SU-DHL-6 (cell line): ENCODE measurements at regions not wholly inside any gene's neighbourhood (a gene's known extent, or its start where the extent isn't known, plus 50 kb on each side); places are given as distances from the start of the nearest gene placed in this dataset.

ENCODE experiments used
- H2AFZ ChIP-seq: fragments of 200-600 bp; sonication (generic); 2 replicates; pipeline ENCODE4 v1.6.1; 2014; ENCODE audit warnings: low read depth, mild to moderate bottlenecking, moderate library complexity, mixed read lengths, antibody characterized with exemption, low read length; ENCODE audit not compliant: severe bottlenecking
- H3F3A ChIP-seq: fragments of 200-600 bp; shearing (Covaris generic); 2 replicates; pipeline ENCODE4 v1.6.0; 2016; ENCODE audit warnings: antibody characterized with exemption, mild to moderate bottlenecking; ENCODE audit not compliant: insufficient read depth
- H3K27ac ChIP-seq: fragments of 200-600 bp; sonication (generic); 2 replicates; pipeline ENCODE4 v1.5.1; 2016; ENCODE audit warnings: low read depth, mild to moderate bottlenecking, low read length, moderate library complexity, mixed read lengths
- H3K27me3 ChIP-seq: fragments of 200-600 bp; sonication (generic), shearing (Covaris generic); 2 replicates; pipeline ENCODE4 v1.6.0; 2014; ENCODE audit warnings: mild to moderate bottlenecking, low read length
- H3K36me3 ChIP-seq: fragments of 200-600 bp; sonication (generic); 2 replicates; pipeline ENCODE4 v1.6.1; 2014; ENCODE audit warnings: mild to moderate bottlenecking, low read length, mixed read lengths
- H3K4me2 ChIP-seq: fragments of 300-600, 200-600 bp; shearing (Covaris generic), sonication (generic); 2 replicates; pipeline ENCODE4 v1.6.0; 2014; ENCODE audit warnings: low read length, low read depth, mild to moderate bottlenecking; ENCODE audit not compliant: poor library complexity, severe bottlenecking
- H3K4me3 ChIP-seq: fragments of 200-600 bp; sonication (generic); 2 replicates; pipeline ENCODE4 v1.5.1; 2014; ENCODE audit warnings: antibody characterized with exemption, low read length, mild to moderate bottlenecking, mixed read lengths; ENCODE audit not compliant: insufficient read depth, poor library complexity, severe bottlenecking
- H3K79me2 ChIP-seq: fragments of 200-600 bp; sonication (generic); 2 replicates; pipeline ENCODE4 v1.6.1; 2014; ENCODE audit warnings: mild to moderate bottlenecking, low read length, moderate library complexity; ENCODE audit not compliant: insufficient read depth
- H3K9ac ChIP-seq: fragments of 200-600 bp; sonication (generic); 2 replicates; pipeline ENCODE4 v1.7.0; 2014; ENCODE audit warnings: mild to moderate bottlenecking, low read length
- H3K9me2 ChIP-seq: fragments of 200-600 bp; sonication (generic); replicated peaks from 2 replicates; pipeline ENCODE4 v1.6.1; 2014; ENCODE audit warnings: low read length; ENCODE audit not compliant: insufficient read depth
- H3K9me3 ChIP-seq: fragments of 200-600 bp; sonication (generic); 2 replicates; pipeline ENCODE4 v1.6.1; 2014; ENCODE audit warnings: low read length, mixed read lengths; ENCODE audit not compliant: insufficient read depth
- H4K20me1 ChIP-seq: fragments of 200-600 bp; sonication (generic); 2 replicates; pipeline ENCODE4 v1.6.1; 2014; ENCODE audit warnings: low read depth, mild to moderate bottlenecking, antibody characterized with exemption, low read length, moderate library complexity, mixed read lengths
- EZH2phosphoT487 ChIP-seq: fragments of 200-600 bp; sonication (generic), shearing (Covaris generic); conservative IDR thresholded peaks from 2 replicates; pipeline ENCODE4 v1.6.1; 2018; ENCODE audit warnings: mild to moderate bottlenecking, antibody characterized with exemption, low read length, moderate library complexity, mixed read lengths
- TF ChIP-seq, protein P1 (sequence below): fragments of 200-600 bp; sonication (generic); IDR thresholded peaks from one replicate; pipeline ENCODE4 v1.5.1; 2017; ENCODE audit warnings: antibody characterized with exemption, mild to moderate bottlenecking, low read length, moderate library complexity; ENCODE audit not compliant: insufficient read depth, poor library complexity, severe bottlenecking

DNA sequence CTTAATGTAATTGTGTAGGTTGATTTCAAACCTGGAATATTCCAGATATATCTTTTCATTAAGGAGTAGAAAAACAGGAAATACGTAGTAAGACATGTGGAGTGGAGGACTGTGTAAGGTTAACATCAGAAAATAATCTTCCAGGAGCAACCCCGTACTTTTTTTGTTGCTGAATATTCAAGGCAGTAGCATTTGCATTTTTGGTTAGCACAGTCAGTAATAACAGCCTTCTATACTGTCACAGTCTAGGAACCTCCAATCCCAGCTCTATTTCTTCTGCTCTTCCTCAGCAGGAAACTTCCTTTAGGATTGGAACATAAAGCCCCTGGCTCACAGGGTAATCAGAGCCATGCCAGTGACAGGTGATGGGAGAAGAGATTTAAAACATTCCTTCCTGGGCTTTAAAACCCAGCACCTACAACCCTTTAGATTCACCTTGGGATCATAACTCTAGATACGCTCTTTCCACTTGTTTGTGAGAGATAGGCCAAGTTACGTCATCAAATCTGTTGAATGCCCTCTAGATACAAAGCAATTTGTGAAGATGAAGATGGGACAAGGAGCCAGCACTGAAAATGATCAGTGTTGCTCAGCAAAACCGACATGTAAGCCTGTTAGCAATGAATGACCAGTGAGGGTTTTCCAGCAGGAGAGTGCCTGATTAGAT lies 248.5 kb upstream of the NPY start:
- Histone ChIP-seq H3K79me2 (no peaks in the 10 kb centered on the region), H3K9ac (no peak overlapping the region), H3K4me2 (no peak overlapping the region), H3K4me3 (no peak overlapping the region), H2AFZ (no peak overlapping the region), H3K9me3 (no peaks in the 10 kb centered on the region), H3K27me3 (no peaks in the 10 kb centered on the region), H3K27ac (no peak overlapping the region), H4K20me1 (no peaks in the 10 kb centered on the region), H3K9me2 (no peaks in the 10 kb centered on the region), H3K36me3 (no peaks in the 10 kb centered on the region), H3F3A (no peaks in the 10 kb centered on the region)
- TF ChIP-seq EZH2phosphoT487: no peak
- TF ChIP-seq, protein P1, sequence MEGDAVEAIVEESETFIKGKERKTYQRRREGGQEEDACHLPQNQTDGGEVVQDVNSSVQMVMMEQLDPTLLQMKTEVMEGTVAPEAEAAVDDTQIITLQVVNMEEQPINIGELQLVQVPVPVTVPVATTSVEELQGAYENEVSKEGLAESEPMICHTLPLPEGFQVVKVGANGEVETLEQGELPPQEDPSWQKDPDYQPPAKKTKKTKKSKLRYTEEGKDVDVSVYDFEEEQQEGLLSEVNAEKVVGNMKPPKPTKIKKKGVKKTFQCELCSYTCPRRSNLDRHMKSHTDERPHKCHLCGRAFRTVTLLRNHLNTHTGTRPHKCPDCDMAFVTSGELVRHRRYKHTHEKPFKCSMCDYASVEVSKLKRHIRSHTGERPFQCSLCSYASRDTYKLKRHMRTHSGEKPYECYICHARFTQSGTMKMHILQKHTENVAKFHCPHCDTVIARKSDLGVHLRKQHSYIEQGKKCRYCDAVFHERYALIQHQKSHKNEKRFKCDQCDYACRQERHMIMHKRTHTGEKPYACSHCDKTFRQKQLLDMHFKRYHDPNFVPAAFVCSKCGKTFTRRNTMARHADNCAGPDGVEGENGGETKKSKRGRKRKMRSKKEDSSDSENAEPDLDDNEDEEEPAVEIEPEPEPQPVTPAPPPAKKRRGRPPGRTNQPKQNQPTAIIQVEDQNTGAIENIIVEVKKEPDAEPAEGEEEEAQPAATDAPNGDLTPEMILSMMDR: no peak

DNA sequence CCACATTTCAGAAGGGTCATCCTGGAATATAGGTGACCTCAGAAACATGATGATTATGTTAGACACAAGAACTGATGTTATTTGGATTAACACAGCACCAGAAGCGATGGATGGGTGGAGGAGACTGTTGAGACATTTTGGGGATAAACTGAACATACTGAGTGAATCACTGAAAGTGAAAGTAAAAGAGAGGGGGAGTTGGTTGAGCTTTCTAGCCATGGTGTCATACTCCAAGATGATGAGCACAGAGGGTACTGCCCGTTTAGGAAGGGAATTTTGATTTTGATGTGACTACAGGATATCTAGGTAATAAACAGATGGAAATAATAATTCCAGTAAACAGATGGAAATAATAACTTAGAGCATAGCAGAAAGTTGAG lies 248.0 kb upstream of the NPY start:
- H3K4me3 ChIP-seq: no peak overlapping the region
- no peaks in the 10 kb centered on the region for H3K36me3 ChIP-seq
- no peaks in the 10 kb centered on the region for H3K9me3 ChIP-seq
- H3K27ac ChIP-seq: no peak overlapping the region
- no peaks in the 10 kb centered on the region for H4K20me1 ChIP-seq
- no peaks in the 10 kb centered on the region for H3F3A ChIP-seq
- H3K27me3 ChIP-seq: no peaks in the 10 kb centered on the region
- H2AFZ ChIP-seq: no peak overlapping the region
- no peak overlapping the region for H3K4me2 ChIP-seq
- no peaks in the 10 kb centered on the region for H3K79me2 ChIP-seq
- H3K9ac ChIP-seq: no peak overlapping the region
- TF ChIP-seq EZH2phosphoT487: no peak
- TF ChIP-seq, protein P1: no peak
- no peaks in the 10 kb centered on the region for H3K9me2 ChIP-seq

DNA sequence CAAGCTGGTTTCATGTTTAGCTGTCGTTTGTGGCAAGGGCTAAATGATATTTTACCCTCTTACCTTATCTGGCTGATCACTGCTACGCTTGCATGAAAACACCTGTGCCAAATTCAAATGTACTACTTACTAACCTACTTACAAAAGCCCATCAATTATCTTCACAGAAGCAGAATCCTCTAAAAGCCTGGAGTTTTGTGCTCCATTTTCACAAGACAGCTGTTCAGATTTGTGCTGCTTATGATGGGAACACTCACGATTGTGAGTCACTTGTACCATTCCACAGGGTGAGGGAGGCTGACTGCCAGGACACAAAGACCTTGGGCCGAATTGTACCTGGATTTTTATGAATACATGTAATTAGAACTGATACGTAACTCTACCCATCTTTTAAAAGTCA lies 245.0 kb upstream of the NPY start:
- H3K79me2 ChIP-seq: no peaks in the 10 kb centered on the region
- no peak overlapping the region for H3K4me3 ChIP-seq
- H3K9me2 ChIP-seq: no peaks in the 10 kb centered on the region
- H3K36me3 ChIP-seq: no peaks in the 10 kb centered on the region
- H3F3A ChIP-seq: no peaks in the 10 kb centered on the region
- H3K27me3 ChIP-seq: no peaks in the 10 kb centered on the region
- no peak overlapping the region for H3K9ac ChIP-seq
- H3K9me3 ChIP-seq: no peaks in the 10 kb centered on the region
- no peak overlapping the region for H3K4me2 ChIP-seq
- no peak for TF ChIP-seq EZH2phosphoT487
- TF ChIP-seq, protein P1: no peak
- H2AFZ ChIP-seq: no peak overlapping the region
- no peak overlapping the region for H3K27ac ChIP-seq
- H4K20me1 ChIP-seq: no peaks in the 10 kb centered on the region
